ENCODE measurements at regions not wholly inside any gene's neighbourhood (a gene's known extent, or its start where the extent isn't known, plus 50 kb on each side); places are given as distances from the start of the nearest gene placed in this dataset.

- no peak for TF ChIP-seq CTCF (IDR thresholded peaks at IDR 0.05)
- TF ChIP-seq EP300 (IDR thresholded peaks at IDR 0.05; ENCODE audit: low read depth), result no peak
- TF ChIP-seq POLR2AphosphoS5 (IDR thresholded peaks at IDR 0.05), result no peak
These were observed 577.9 kb downstream of the C6orf118 start for GRCh38 chr6:164731539-164731938.
